GM18505 (cell line): ENCODE measurements at regions not wholly inside any gene's neighbourhood (a gene's known extent, or its start where the extent isn't known, plus 50 kb on each side); places are given as distances from the start of the nearest gene placed in this dataset.
"Not testable (repeated sequence)": the region's sequence is repeated elsewhere in the genome, so short reads cannot be mapped to it uniquely, and the experiment has no call there.

Experiments used
- ATAC-seq: cut with Tn5 transposase; IDR thresholded peaks from one replicate; pipeline ENCODE4 v1.9.1; 2021; ENCODE audit not compliant: unreplicated experiment
- POLR2A ChIP-seq: IDR thresholded peaks from 4 replicates; pipeline ENCODE4 v1.6.1; 2011; ENCODE audit warnings: borderline replicate concordance; ENCODE audit not compliant: insufficient read depth, insufficient read length; ENCODE audit errors: extremely low read depth

GRCh38 chr16:5768445-5768844 lies 670.9 kb upstream of the EEF2KMT start:
- TF ChIP-seq POLR2A, result no peak
- ATAC-seq, result no peak

GRCh38 chr16:5763176-5763575 lies 665.6 kb upstream of the EEF2KMT start:
- TF ChIP-seq POLR2A, result no peak
- no peak for ATAC-seq

GRCh38 chr16:5762362-5762761 lies 664.8 kb upstream of the EEF2KMT start:
- TF ChIP-seq POLR2A, result no peak
- ATAC-seq, result no peak

- ATAC-seq, result no peak
- TF ChIP-seq POLR2A, result no peak
Measured at GRCh38 chr16:5761592-5761991, 664.0 kb upstream of the EEF2KMT start.

- no peak for TF ChIP-seq POLR2A
- no peak for ATAC-seq
Measured at GRCh38 chr16:5758281-5758680, 660.7 kb upstream of the EEF2KMT start.

- no peak for ATAC-seq
- no peak for TF ChIP-seq POLR2A
Measured at GRCh38 chr16:5756969-5757368, 659.4 kb upstream of the EEF2KMT start.

GRCh38 chr16:5753381-5753780 lies 655.8 kb upstream of the EEF2KMT start:
- no peak for ATAC-seq
- TF ChIP-seq POLR2A, result no peak

GRCh38 chr16:5751216-5751615 lies 653.6 kb upstream of the EEF2KMT start:
- TF ChIP-seq POLR2A, result no peak
- no peak for ATAC-seq

- not testable (repeated sequence) for ATAC-seq
Measured at GRCh38 chr16:5750439-5750838, 652.8 kb upstream of the EEF2KMT start.

- no peak for TF ChIP-seq POLR2A
- no peak for ATAC-seq
Measured at GRCh38 chr16:5738586-5738985, 641.0 kb upstream of the EEF2KMT start.

GRCh38 chr16:5736209-5736930 lies 638.8 kb upstream of the EEF2KMT start:
- no peak for TF ChIP-seq POLR2A
- no peak for ATAC-seq

- TF ChIP-seq POLR2A, result no peak
- ATAC-seq, result no peak
Measured at GRCh38 chr16:5735444-5735843, 637.8 kb upstream of the EEF2KMT start.

GRCh38 chr16:5730783-5731182 lies 633.2 kb upstream of the EEF2KMT start:
- ATAC-seq, result no peak
- no peak for TF ChIP-seq POLR2A

- no peak for ATAC-seq
- no peak for TF ChIP-seq POLR2A
Measured at GRCh38 chr16:5722116-5722619, 624.6 kb upstream of the EEF2KMT start.

- no peak for TF ChIP-seq POLR2A
- ATAC-seq, result no peak
Measured at GRCh38 chr16:5715155-5715554, 617.6 kb upstream of the EEF2KMT start.
